GM12891 (cell line): ENCODE measurements at regions not wholly inside any gene's neighbourhood (a gene's known extent, or its start where the extent isn't known, plus 50 kb on each side); places are given as distances from the start of the nearest gene placed in this dataset.
A peak's percentile ranks its signal among the peaks of the same experiment; 100 is the strongest.

ENCODE experiments used
- DNase-seq: peaks from one replicate; pipeline ENCODE4 v3.0.0; 2011; ENCODE audit warnings: low spot score; ENCODE audit not compliant: insufficient read length
- FAIRE-seq: peaks from 2 replicates; lab custom pipeline; 2011; peaks lifted over from hg19 to GRCh38; lab: Jason Lieb, UNC
- PAX5 ChIP-seq: IDR thresholded peaks from 2 replicates; pipeline ENCODE4 v1.6.1; 2011; ENCODE audit warnings: low read length, moderate library complexity, mild to moderate bottlenecking; ENCODE audit not compliant: insufficient read depth, severe bottlenecking
- POLR2A ChIP-seq: IDR thresholded peaks from 2 replicates; pipeline ENCODE4 v1.6.1; 2011; ENCODE audit warnings: low read depth, low read length, control low read depth
- POLR2AphosphoS5 ChIP-seq: IDR thresholded peaks from 2 replicates; pipeline ENCODE4 v1.6.1; 2011; ENCODE audit warnings: low read depth, low read length, control low read depth
- POU2F2 ChIP-seq: IDR thresholded peaks from 2 replicates; pipeline ENCODE4 v1.6.1; 2011; ENCODE audit warnings: low read depth, mild to moderate bottlenecking, control low read depth, low read length, moderate library complexity
- SPI1 ChIP-seq: IDR thresholded peaks from 2 replicates; pipeline ENCODE4 v1.6.1; 2011; ENCODE audit warnings: low read depth, low read length, control low read depth
- TAF1 ChIP-seq: IDR thresholded peaks from 2 replicates; pipeline ENCODE4 v1.6.1; 2011; ENCODE audit warnings: low read depth, low read length, control low read depth

DNA sequence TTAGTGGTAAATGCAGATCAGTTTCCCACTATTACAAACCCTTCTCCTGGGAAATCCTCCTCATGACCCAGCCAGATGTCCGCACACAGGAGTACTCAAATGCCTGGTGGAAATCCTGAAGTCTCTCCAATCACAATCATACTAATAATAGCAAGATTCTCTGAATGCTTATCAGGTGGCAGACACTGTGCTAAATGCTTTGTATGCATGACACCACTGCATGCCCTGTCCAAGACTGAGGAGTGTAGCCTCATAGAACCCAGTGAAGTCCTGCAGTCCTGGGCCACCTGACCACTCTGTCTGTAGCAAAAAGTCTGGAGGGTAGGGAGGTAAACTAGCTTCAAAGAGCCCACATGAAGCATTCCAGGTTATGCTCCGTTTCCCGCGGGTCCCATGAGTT lies 434.8 kb upstream of the CHST9 start:
- DNase-seq (no peak), FAIRE-seq (no peak)
- TF ChIP-seq POLR2AphosphoS5 (no peak), SPI1 (no peak), POU2F2 (no peak)

DNA sequence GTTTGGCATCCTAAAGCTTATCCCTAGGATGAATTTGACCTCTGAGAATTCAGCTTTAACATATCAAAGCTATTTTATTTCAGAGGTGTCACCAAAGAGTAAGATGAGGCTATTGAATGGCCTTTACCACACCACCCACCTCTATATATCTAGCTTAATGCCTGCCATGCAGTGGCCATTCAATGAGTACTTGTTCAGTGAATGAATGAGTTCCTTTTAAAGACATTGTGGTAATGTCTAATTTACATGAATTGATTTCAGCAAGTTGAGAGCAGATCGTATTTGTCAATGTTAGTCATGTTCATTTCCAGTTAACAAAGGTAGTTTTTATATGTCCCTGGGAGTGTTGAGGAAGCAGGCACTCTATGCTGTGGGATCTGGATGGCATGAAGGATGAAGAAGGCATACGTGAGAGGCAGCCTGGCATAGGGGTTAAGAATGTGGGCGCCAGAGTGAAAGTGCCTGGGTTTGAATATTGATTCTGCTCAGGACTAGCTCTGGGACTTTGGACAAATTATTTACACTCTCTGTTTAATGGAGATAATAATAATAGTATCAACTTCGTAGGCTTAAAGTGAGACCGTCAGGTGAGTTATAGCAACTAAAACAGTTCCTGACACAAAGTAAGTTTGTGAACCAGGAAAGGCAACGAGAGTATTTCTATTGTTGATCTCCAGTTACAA lies 434.1 kb upstream of the CHST9 start:
- DNase-seq (no peak), FAIRE-seq (no peak)
- no peak for TF ChIP-seq PAX5

DNA sequence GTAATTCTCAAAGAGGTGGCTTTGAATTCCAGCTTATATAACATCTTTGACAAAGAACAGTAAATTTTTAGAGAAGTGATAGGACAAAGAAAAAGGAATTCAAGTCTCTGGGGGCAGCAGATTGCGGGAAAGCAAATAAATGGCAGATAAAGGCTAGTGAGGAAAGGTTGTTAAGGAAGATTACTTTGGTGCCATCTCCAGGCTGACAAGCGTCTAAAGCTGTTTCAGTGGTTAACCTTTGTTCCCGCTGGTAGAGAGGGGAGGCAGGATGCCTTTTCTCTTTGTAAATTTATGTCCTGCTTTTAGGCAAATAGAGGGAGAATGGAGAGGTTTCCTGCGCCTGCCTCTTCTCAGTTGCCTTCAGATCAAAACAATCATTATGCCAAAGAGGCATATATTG lies 431.2 kb upstream of the CHST9 start:
- FAIRE-seq (no peak), DNase-seq (no peak)
- no peak for TF ChIP-seq POLR2AphosphoS5
- TF ChIP-seq SPI1 = no peak
- TF ChIP-seq TAF1 = no peak
- no peak for TF ChIP-seq POLR2A
- TF ChIP-seq POU2F2 = no peak
- no peak for TF ChIP-seq PAX5

DNA sequence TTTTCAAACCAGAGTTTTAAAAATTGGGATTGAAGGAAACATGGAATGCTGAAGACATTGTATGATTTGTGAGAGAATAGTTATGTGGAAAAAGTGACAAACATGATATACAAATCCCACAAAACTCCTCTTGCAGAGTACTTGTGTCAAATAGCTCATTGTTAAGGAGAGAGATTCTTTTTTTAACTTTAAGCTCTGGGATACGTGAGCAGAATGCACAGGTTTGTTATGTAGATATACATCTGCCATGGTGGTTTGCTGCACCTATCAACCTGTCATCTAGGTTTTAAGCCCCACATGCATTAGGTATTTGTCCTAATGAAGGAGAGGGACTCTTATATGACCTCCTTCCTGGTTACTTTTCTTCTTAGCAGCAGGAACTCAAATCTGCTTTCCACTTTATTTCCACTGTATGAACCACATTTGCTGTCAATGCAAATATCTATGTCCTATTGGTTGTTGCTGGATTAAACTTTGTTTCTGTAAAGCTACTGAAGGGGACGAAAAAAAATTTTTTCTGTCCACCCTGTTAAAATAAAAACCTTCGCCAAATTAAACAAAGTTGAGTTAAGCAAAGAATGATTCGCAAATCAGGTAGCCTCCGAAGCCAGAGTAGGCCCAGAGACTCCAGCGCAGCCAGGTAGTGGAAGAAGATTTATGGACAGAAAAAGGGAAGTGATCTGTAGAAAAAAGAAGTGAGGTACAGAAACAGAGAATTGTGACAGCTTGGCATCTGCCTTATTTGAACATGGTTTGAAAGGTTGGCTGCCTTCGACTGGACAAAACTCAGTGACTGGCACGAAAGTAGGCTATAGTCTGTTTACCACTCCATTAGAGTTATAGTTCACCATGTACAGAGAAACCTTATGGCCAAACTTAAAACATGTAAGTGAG lies 430.1 kb upstream of the CHST9 start:
- FAIRE-seq (no peak), DNase-seq (no peak)
- TF ChIP-seq SPI1 (peak; percentile 36; the same call in 1 of the 2 replicates), PAX5 (no peak)

DNA sequence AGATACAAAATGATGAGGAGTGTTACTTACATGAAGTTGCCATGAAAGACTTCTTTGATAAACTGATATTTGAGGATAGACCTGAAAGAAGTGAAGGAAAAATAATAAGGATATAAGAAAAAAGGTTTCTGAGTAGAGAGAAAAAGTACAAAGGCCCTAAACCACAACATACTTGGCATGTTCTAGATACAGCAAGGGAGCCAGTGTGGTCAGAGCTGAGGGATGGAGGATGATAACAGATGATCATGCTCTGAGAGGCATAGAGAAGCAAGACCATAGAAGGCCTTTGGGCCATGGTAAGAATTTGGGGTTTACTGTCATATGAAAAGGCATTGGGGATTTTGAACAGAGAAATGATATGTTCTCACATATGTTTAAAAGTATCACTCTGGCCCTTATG lies 424.1 kb upstream of the CHST9 start:
- TF ChIP-seq PAX5 (no peak), POU2F2 (no peak), POLR2A (no peak), SPI1 (no peak), POLR2AphosphoS5 (no peak), TAF1 (no peak)
- no peak for DNase-seq
- no peak for FAIRE-seq

DNA sequence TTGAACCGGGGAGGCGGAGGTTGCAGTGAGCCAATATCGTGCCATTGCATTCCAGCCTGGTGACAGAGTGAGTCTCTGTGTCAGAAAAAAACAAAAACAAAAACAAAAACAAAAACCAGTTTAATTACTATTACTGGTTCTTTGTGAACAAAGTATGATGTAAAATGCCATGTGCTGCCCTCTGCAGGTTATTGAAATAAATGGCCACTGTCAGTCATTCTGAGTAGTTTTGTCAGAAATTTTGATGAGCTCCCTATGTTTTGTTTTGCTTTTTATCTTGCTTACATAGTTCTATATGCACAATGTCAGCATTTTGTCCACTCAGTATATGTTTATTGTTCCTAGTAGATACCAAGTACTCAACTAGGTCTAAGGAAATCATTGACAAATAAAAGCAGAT lies 423.6 kb upstream of the CHST9 start:
- TF ChIP-seq POLR2AphosphoS5 (no peak), POU2F2 (no peak), POLR2A (no peak), PAX5 (no peak), SPI1 (no peak), TAF1 (no peak)
- FAIRE-seq (no peak), DNase-seq (no peak)

DNA sequence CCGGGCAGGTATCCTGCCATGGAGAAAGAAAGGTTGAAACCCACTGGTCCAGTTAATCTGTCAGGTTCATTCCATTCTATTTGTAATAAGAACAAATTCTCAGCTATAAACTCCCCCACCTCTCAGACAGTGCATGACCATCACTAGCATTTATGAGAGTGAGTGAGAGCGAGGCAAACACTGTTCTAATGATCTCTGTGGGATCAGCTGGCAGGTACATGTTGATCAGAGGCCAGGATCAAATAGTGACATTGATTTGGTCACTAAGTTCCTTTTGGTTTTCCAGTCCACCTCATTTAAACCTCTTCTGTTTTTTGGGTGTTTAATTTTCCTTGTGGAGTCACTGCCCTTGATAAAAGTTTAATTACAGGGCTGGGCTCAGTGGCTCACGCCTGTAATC lies 423.1 kb upstream of the CHST9 start:
- FAIRE-seq = no peak
- no peak for DNase-seq
- no peak for TF ChIP-seq POLR2AphosphoS5
- no peak for TF ChIP-seq PAX5
- no peak for TF ChIP-seq TAF1
- TF ChIP-seq POU2F2 = no peak
- TF ChIP-seq SPI1 = no peak
- no peak for TF ChIP-seq POLR2A

DNA sequence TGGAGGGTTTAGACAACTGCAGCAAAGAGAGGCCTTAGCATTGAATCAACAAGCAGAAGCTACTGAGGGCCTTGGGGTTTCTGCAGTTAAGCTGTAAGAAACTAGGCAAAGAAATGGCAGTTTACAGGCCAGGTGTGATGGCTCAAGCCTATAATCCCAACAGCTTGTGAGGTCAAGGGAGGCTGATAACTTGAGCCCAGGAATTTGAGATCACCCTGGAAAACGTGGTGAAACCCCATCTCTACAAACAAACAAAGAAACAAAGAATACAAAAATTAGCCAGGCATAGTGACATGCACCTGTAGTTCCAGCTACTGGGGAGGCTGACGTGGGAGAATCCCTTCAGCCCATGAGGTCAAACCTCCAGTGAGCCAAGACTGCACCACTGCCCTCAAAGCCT lies 421.6 kb upstream of the CHST9 start:
- DNase-seq (no peak), FAIRE-seq (no peak)
- TF ChIP-seq TAF1 = no peak
- no peak for TF ChIP-seq SPI1
- TF ChIP-seq POU2F2 = no peak
- no peak for TF ChIP-seq POLR2A
- TF ChIP-seq PAX5 = no peak
- TF ChIP-seq POLR2AphosphoS5 = no peak

DNA sequence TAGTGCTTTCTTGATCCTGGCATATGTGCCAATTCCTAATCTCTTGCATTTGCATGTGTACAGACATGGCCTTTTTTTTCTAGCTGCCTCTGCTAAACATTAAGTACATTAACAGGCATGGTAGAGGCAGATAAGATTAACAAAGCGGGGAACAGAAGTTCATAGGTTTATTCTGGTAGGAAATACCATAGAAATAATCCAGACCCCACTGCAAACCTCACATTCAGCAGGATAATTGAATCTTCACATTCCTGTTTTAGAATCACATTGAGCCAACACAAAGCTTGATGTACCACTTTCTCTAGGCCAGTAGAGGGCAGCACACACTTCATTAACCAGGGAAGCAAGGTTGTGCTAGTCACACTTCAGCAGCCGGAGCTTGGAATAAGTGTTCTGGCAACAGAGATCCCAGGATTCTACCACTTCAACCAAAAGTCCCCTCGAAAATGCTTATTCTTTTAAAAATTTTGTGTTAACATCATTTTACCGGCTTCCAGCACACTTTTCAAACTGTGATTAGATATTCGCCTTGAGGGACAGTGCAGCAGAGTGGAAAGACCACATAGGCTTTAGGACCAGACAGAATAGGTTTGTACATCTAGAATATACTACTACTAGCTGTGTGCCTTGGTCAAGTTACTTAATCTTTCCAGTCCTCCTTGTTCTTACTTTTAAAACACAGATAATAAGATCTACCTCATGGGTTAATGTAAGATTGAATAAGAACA lies 420.2 kb upstream of the CHST9 start:
- peak; percentile 91 for FAIRE-seq
- peak; percentile 2 for DNase-seq
- TF ChIP-seq SPI1 (no peak), POU2F2 (no peak)

DNA sequence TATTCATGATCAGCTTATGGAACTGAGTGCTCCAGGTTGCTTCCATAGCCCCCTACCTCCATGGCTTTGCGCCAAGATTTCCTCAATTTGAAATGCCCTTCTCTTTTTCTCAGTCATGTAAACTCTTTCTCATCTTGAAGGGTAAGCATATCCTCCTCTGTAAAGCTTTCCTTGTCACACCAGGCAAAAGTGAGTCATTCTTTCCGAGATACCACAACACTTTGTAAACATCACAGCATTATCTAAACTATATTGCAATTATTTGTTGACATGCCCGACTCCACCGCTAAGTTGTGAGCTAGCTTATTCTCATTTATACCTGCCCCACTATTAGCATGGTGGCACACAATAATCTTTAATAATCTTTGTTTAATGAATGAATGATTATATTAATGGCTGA lies 419.5 kb upstream of the CHST9 start:
- TF ChIP-seq TAF1 = no peak
- TF ChIP-seq SPI1 = no peak
- no peak for TF ChIP-seq PAX5
- TF ChIP-seq POLR2A = no peak
- no peak for TF ChIP-seq POU2F2
- TF ChIP-seq POLR2AphosphoS5 = no peak
- DNase-seq = no peak
- FAIRE-seq = no peak
